Mucosa of rectum (tissue), 2 donors: ENCODE measurements at regions not wholly inside any gene's neighbourhood (a gene's known extent, or its start where the extent isn't known, plus 50 kb on each side); places are given as distances from the start of the nearest gene placed in this dataset.
"Not testable (repeated sequence)": the region's sequence is repeated elsewhere in the genome, so short reads cannot be mapped to it uniquely, and the experiment has no call there.

ENCODE experiments used
- H3K27ac ChIP-seq, 2 donors: one replicate each; pipeline ENCODE4 v1.7.0; 2013; ENCODE audit warnings: inconsistent platforms in 2 of 2, low read depth in 2 of 2, low read length in 2 of 2
- H3K27me3 ChIP-seq, 2 donors: one replicate each; pipeline ENCODE4 v1.7.0; 2013; ENCODE audit warnings: low read length in 2 of 2; ENCODE audit not compliant: control insufficient read depth in 2 of 2, insufficient read depth in 2 of 2
- H3K36me3 ChIP-seq, 2 donors: one replicate each; pipeline ENCODE4 v1.7.0; 2013; ENCODE audit warnings: low read length in 2 of 2; ENCODE audit not compliant: control insufficient read depth in 2 of 2, insufficient read depth in 2 of 2
- H3K4me1 ChIP-seq, 2 donors: one replicate each; pipeline ENCODE4 v1.7.0; 2013; ENCODE audit warnings: low read length in 2 of 2, mild to moderate bottlenecking in 1 of 2; ENCODE audit not compliant: control insufficient read depth in 2 of 2, insufficient read depth in 2 of 2
- H3K4me3 ChIP-seq, 2 donors: one replicate each; pipeline ENCODE4 v1.7.0; 2013; ENCODE audit warnings: low read length in 2 of 2
- H3K9ac ChIP-seq, 2 donors: one replicate each; pipeline ENCODE4 v1.7.0; 2013; ENCODE audit warnings: low read length in 2 of 2, low read depth in 1 of 2, mild to moderate bottlenecking in 1 of 2
- H3K9me3 ChIP-seq, 2 donors: one replicate each; pipeline ENCODE4 v1.7.0; 2013; ENCODE audit warnings: low read length in 2 of 2; ENCODE audit not compliant: control insufficient read depth in 2 of 2
- donor health status: healthy.
- donor health status: Normal muscosa, but diverticular disease.

GRCh38 chr6:77286541-77286940 lies 176.8 kb downstream of the HTR1B start:
- Histone ChIP-seq H3K9me3 (peaks cover 0 to 3% of the 10 kb centered on the region in 2 donors), H3K4me3 (no peak overlapping the region), H3K27me3 (no peaks in the 10 kb centered on the region), H3K27ac (no peak overlapping the region), H3K9ac (no peak overlapping the region), H3K4me1 (no peaks in the 10 kb centered on the region), H3K36me3 (no peaks in the 10 kb centered on the region)

GRCh38 chr6:77273929-77274328 lies 189.4 kb downstream of the HTR1B start:
- peaks cover 3 to 4% of the 10 kb centered on the region in 2 donors for H3K9me3 ChIP-seq
- H3K36me3 ChIP-seq, result no peaks in the 10 kb centered on the region
- H3K9ac ChIP-seq, result no peak overlapping the region
- H3K4me1 ChIP-seq, result no peaks in the 10 kb centered on the region
- H3K4me3 ChIP-seq, result no peak overlapping the region
- no peak overlapping the region for H3K27ac ChIP-seq
- no peaks in the 10 kb centered on the region for H3K27me3 ChIP-seq

- Histone ChIP-seq H3K9ac (no peak overlapping the region), H3K4me3 (no peak overlapping the region), H3K27ac (no peak overlapping the region), H3K27me3 (no peaks in the 10 kb centered on the region), H3K4me1 (no peaks in the 10 kb centered on the region), H3K9me3 (no peaks in the 10 kb centered on the region), H3K36me3 (no peaks in the 10 kb centered on the region)
Observed at GRCh38 chr6:77264970-77265369, 198.3 kb downstream of the HTR1B start.

GRCh38 chr6:77263003-77263402 lies 200.3 kb downstream of the HTR1B start:
- Histone ChIP-seq H3K4me1 (no peaks in the 10 kb centered on the region), H3K9me3 (no peaks in the 10 kb centered on the region), H3K27me3 (no peaks in the 10 kb centered on the region), H3K36me3 (no peaks in the 10 kb centered on the region), H3K27ac (no peak overlapping the region), H3K9ac (no peak overlapping the region), H3K4me3 (no peak overlapping the region)

GRCh38 chr6:77251801-77252200 lies 211.5 kb downstream of the HTR1B start:
- not testable (repeated sequence) for H3K36me3 ChIP-seq, H3K27ac ChIP-seq, H3K9me3 ChIP-seq, H3K27me3 ChIP-seq, H3K4me1 ChIP-seq, H3K9ac ChIP-seq, H3K4me3 ChIP-seq

- H3K9me3 ChIP-seq, result no peaks in the 10 kb centered on the region
- H3K27me3 ChIP-seq, result no peaks in the 10 kb centered on the region
- H3K36me3 ChIP-seq, result no peaks in the 10 kb centered on the region
- H3K9ac ChIP-seq, result no peak overlapping the region
- H3K27ac ChIP-seq, result no peak overlapping the region
- H3K4me3 ChIP-seq, result no peak overlapping the region
- no peaks in the 10 kb centered on the region for H3K4me1 ChIP-seq
Observed at GRCh38 chr6:77249560-77249959, 213.7 kb downstream of the HTR1B start.

GRCh38 chr6:77245026-77245425 lies 218.3 kb downstream of the HTR1B start:
- Histone ChIP-seq H3K9me3 (no peaks in the 10 kb centered on the region), H3K4me3 (no peak overlapping the region), H3K27ac (no peak overlapping the region), H3K36me3 (no peaks in the 10 kb centered on the region), H3K4me1 (no peaks in the 10 kb centered on the region), H3K9ac (no peak overlapping the region), H3K27me3 (no peaks in the 10 kb centered on the region)

- H3K27ac ChIP-seq, result no peak overlapping the region
- no peaks in the 10 kb centered on the region for H3K36me3 ChIP-seq
- H3K4me3 ChIP-seq, result no peak overlapping the region
- H3K9me3 ChIP-seq, result no peaks in the 10 kb centered on the region
- H3K9ac ChIP-seq, result no peak overlapping the region
- no peaks in the 10 kb centered on the region for H3K27me3 ChIP-seq
- H3K4me1 ChIP-seq, result no peaks in the 10 kb centered on the region
Observed at GRCh38 chr6:77231438-77232305, 231.6 kb downstream of the HTR1B start.

GRCh38 chr6:77228279-77228678 lies 235.0 kb downstream of the HTR1B start:
- Histone ChIP-seq H3K9ac (no peak overlapping the region), H3K27ac (no peak overlapping the region), H3K4me1 (no peaks in the 10 kb centered on the region), H3K36me3 (no peaks in the 10 kb centered on the region), H3K27me3 (no peaks in the 10 kb centered on the region), H3K4me3 (no peak overlapping the region), H3K9me3 (no peaks in the 10 kb centered on the region)

GRCh38 chr6:77217896-77218295 lies 245.4 kb downstream of the HTR1B start:
- no peak overlapping the region for H3K4me3 ChIP-seq
- H3K9me3 ChIP-seq, result no peaks in the 10 kb centered on the region
- H3K27ac ChIP-seq, result no peak overlapping the region
- no peaks in the 10 kb centered on the region for H3K36me3 ChIP-seq
- H3K27me3 ChIP-seq, result no peaks in the 10 kb centered on the region
- no peak overlapping the region for H3K9ac ChIP-seq
- H3K4me1 ChIP-seq, result no peaks in the 10 kb centered on the region
